ENCODE measurements at regions not wholly inside any gene's neighbourhood (a gene's known extent, or its start where the extent isn't known, plus 50 kb on each side); places are given as distances from the start of the nearest gene placed in this dataset.

DNA sequence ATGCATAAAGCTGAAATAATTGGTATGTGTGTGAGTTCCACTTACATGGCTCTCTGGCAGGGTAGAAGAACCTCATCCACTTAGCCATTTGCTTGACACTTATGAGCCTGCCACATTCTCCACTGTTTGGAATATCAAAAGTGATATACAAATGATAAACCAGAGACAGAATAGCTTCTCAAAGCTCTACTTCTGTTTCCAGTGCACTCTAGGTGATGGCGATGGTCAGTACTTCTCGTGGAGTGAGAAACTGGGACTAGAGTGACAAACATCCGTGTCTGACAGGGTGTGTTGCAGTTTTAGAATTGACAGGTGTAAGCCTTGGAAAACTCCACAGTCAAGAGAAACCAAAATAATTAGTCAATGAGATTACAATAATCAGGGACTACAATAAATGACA lies 935.8 kb upstream of the TYRP1 start:
- TF ChIP-seq POLR2A (IDR thresholded peaks at IDR 0.05), result no peak
- TF ChIP-seq, protein P1, sequence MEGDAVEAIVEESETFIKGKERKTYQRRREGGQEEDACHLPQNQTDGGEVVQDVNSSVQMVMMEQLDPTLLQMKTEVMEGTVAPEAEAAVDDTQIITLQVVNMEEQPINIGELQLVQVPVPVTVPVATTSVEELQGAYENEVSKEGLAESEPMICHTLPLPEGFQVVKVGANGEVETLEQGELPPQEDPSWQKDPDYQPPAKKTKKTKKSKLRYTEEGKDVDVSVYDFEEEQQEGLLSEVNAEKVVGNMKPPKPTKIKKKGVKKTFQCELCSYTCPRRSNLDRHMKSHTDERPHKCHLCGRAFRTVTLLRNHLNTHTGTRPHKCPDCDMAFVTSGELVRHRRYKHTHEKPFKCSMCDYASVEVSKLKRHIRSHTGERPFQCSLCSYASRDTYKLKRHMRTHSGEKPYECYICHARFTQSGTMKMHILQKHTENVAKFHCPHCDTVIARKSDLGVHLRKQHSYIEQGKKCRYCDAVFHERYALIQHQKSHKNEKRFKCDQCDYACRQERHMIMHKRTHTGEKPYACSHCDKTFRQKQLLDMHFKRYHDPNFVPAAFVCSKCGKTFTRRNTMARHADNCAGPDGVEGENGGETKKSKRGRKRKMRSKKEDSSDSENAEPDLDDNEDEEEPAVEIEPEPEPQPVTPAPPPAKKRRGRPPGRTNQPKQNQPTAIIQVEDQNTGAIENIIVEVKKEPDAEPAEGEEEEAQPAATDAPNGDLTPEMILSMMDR (IDR thresholded peaks at IDR 0.05), result no peak
- TF ChIP-seq EP300 (IDR thresholded peaks at IDR 0.05), result no peak

All from suprapubic skin (tissue), 3 donors.